Activated CD8-positive, alpha-beta T cell treated with anti-CD3 and anti-CD28 coated beads for 36 hours (primary cell): ENCODE measurements at regions not wholly inside any gene's neighbourhood (a gene's known extent, or its start where the extent isn't known, plus 50 kb on each side); places are given as distances from the start of the nearest gene placed in this dataset.
"Not testable (repeated sequence)": the region's sequence is repeated elsewhere in the genome, so short reads cannot be mapped to it uniquely, and the experiment has no call there.

ENCODE experiments used
- ATAC-seq: fragments of 200-7000 bp; cut with Tn5 transposase; one replicate; pipeline ENCODE4 v1.10.0; 2021; ENCODE audit warnings: mild to moderate bottlenecking, moderate library complexity
- CTCF ChIA-PET: fragments of 350-600 bp; sonication (Branson Sonifier 250); formaldehyde crosslinking; loops from one replicate; lab custom pipeline; 2021; ENCODE audit warnings: antibody characterized with exemption; lab: Charles Lee
- POLR2A ChIA-PET: fragments of 350-600 bp; sonication (Branson Sonifier 250); formaldehyde crosslinking; loops from one replicate; lab custom pipeline; 2021; ENCODE audit warnings: antibody characterized with exemption; lab: Charles Lee
- DNase-seq: peaks from one replicate; pipeline ENCODE4 v3.0.0-alpha.2; 2020
- H3K27ac Mint-ChIP-seq: one replicate; pipeline ENCODE4 v1.8.0; 2021; ENCODE audit warnings: mild to moderate bottlenecking, mixed read lengths
- H3K27me3 Mint-ChIP-seq: one replicate; pipeline ENCODE4 v1.8.0; 2021; ENCODE audit warnings: mixed read lengths
- H3K36me3 Mint-ChIP-seq: one replicate; pipeline ENCODE4 v1.8.0; 2021; ENCODE audit warnings: low read depth, mixed read lengths
- H3K4me1 Mint-ChIP-seq: one replicate; pipeline ENCODE4 v1.8.0; 2021; ENCODE audit warnings: low read depth, mixed read lengths
- H3K4me3 Mint-ChIP-seq: one replicate; pipeline ENCODE4 v1.8.0; 2021; ENCODE audit warnings: mild to moderate bottlenecking, moderate library complexity, mixed read lengths
- H3K9me3 Mint-ChIP-seq: one replicate; pipeline ENCODE4 v1.8.0; 2021; ENCODE audit warnings: mixed read lengths
- CTCF ChIP-seq: fragments of 200-600 bp; IDR thresholded peaks from one replicate; pipeline ENCODE4 v1.8.0; 2022; ENCODE audit warnings: antibody characterized with exemption, mild to moderate bottlenecking
- intact Hi-C: fragments of 100-400 bp; cut with micrococcal nuclease; formaldehyde crosslinking; loops from one replicate; pipeline ENCODE4 v1.10.0; 2022

- intact Hi-C loops, result no loop called here
- Mint-ChIP-seq H3K27me3 (no peaks in the 10 kb centered on the region), H3K9me3 (no peaks in the 10 kb centered on the region), H3K36me3 (no peaks in the 10 kb centered on the region), H3K4me1 (no peaks in the 10 kb centered on the region), H3K27ac (no peak overlapping the region), H3K4me3 (no peak overlapping the region)
- ATAC-seq (no peak), DNase-seq (no peak)
- no peak for TF ChIP-seq CTCF
- CTCF ChIA-PET, result no interaction called here
- POLR2A ChIA-PET, result no interaction called here
These were observed 71.2 kb upstream of the FSIP2 start for GRCh38 chr2:185667452-185667851.

- no peaks in the 10 kb centered on the region for H3K27me3 Mint-ChIP-seq
- H3K4me3 Mint-ChIP-seq, result no peak overlapping the region
- intact Hi-C loops, result no loop called here
- TF ChIP-seq CTCF, result no peak
- no peaks in the 10 kb centered on the region for H3K9me3 Mint-ChIP-seq
- ChIA-PET POLR2A (no interaction called here), CTCF (no interaction called here)
- H3K4me1 Mint-ChIP-seq, result no peaks in the 10 kb centered on the region
- H3K36me3 Mint-ChIP-seq, result no peaks in the 10 kb centered on the region
- ATAC-seq (no peak), DNase-seq (no peak)
- H3K27ac Mint-ChIP-seq, result no peak overlapping the region
These were observed 69.9 kb upstream of the FSIP2 start for GRCh38 chr2:185668710-185669109.

- Mint-ChIP-seq H3K4me3 (no peak overlapping the region), H3K27me3 (no peaks in the 10 kb centered on the region), H3K27ac (no peak overlapping the region), H3K4me1 (no peaks in the 10 kb centered on the region), H3K36me3 (no peaks in the 10 kb centered on the region), H3K9me3 (peaks cover 2% of the 10 kb centered on the region)
- intact Hi-C loops, result no loop called here
- DNase-seq (no peak), ATAC-seq (no peak)
- TF ChIP-seq CTCF, result no peak
- ChIA-PET POLR2A (no interaction called here), CTCF (no interaction called here)
These were observed 64.4 kb upstream of the FSIP2 start for GRCh38 chr2:185674232-185674631.

- intact Hi-C loops, result no loop called here
- DNase-seq (no peak), ATAC-seq (no peak)
- Mint-ChIP-seq H3K4me3 (no peak overlapping the region), H3K36me3 (no peaks in the 10 kb centered on the region), H3K9me3 (peaks cover 2% of the 10 kb centered on the region), H3K4me1 (no peaks in the 10 kb centered on the region), H3K27me3 (no peaks in the 10 kb centered on the region), H3K27ac (no peak overlapping the region)
- ChIA-PET POLR2A (no interaction called here), CTCF (no interaction called here)
- TF ChIP-seq CTCF, result no peak
These were observed 62.3 kb upstream of the FSIP2 start for GRCh38 chr2:185676316-185676715.

GRCh38 chr2:185687001-185687400 is 51.6 kb upstream of the FSIP2 start:
- H3K27me3 Mint-ChIP-seq, DNase-seq, H3K4me3 Mint-ChIP-seq, H3K27ac Mint-ChIP-seq, intact Hi-C loops, H3K36me3 Mint-ChIP-seq, ATAC-seq, H3K4me1 Mint-ChIP-seq, H3K9me3 Mint-ChIP-seq, CTCF ChIA-PET, POLR2A ChIA-PET: not testable (repeated sequence)

GRCh38 chr2:185687967-185688366 is 50.6 kb upstream of the FSIP2 start:
- POLR2A ChIA-PET, result no interaction called here
- Mint-ChIP-seq H3K36me3 (no peaks in the 10 kb centered on the region), H3K4me3 (no peak overlapping the region), H3K27ac (no peak overlapping the region), H3K27me3 (no peaks in the 10 kb centered on the region), H3K9me3 (peaks cover 6% of the 10 kb centered on the region), H3K4me1 (no peaks in the 10 kb centered on the region)
- TF ChIP-seq CTCF, result no peak
- ATAC-seq, result no peak
- DNase-seq, result no peak
- CTCF ChIA-PET, result no interaction called here
- intact Hi-C loops, result no loop called here
